SU-DHL-6 (cell line): ENCODE measurements at regions not wholly inside any gene's neighbourhood (a gene's known extent, or its start where the extent isn't known, plus 50 kb on each side); places are given as distances from the start of the nearest gene placed in this dataset.

Experiments
- H2AFZ ChIP-seq: fragments of 200-600 bp; sonication (generic); 2 replicates; pipeline ENCODE4 v1.6.1; 2014; ENCODE audit warnings: low read depth, mild to moderate bottlenecking, moderate library complexity, mixed read lengths, antibody characterized with exemption, low read length; ENCODE audit not compliant: severe bottlenecking
- H3F3A ChIP-seq: fragments of 200-600 bp; shearing (Covaris generic); 2 replicates; pipeline ENCODE4 v1.6.0; 2016; ENCODE audit warnings: antibody characterized with exemption, mild to moderate bottlenecking; ENCODE audit not compliant: insufficient read depth
- H3K27ac ChIP-seq: fragments of 200-600 bp; sonication (generic); 2 replicates; pipeline ENCODE4 v1.5.1; 2016; ENCODE audit warnings: low read depth, mild to moderate bottlenecking, low read length, moderate library complexity, mixed read lengths
- H3K27me3 ChIP-seq: fragments of 200-600 bp; sonication (generic), shearing (Covaris generic); 2 replicates; pipeline ENCODE4 v1.6.0; 2014; ENCODE audit warnings: mild to moderate bottlenecking, low read length
- H3K36me3 ChIP-seq: fragments of 200-600 bp; sonication (generic); 2 replicates; pipeline ENCODE4 v1.6.1; 2014; ENCODE audit warnings: mild to moderate bottlenecking, low read length, mixed read lengths
- H3K4me2 ChIP-seq: fragments of 300-600, 200-600 bp; shearing (Covaris generic), sonication (generic); 2 replicates; pipeline ENCODE4 v1.6.0; 2014; ENCODE audit warnings: low read length, low read depth, mild to moderate bottlenecking; ENCODE audit not compliant: poor library complexity, severe bottlenecking
- H3K4me3 ChIP-seq: fragments of 200-600 bp; sonication (generic); 2 replicates; pipeline ENCODE4 v1.5.1; 2014; ENCODE audit warnings: antibody characterized with exemption, low read length, mild to moderate bottlenecking, mixed read lengths; ENCODE audit not compliant: insufficient read depth, poor library complexity, severe bottlenecking
- H3K79me2 ChIP-seq: fragments of 200-600 bp; sonication (generic); 2 replicates; pipeline ENCODE4 v1.6.1; 2014; ENCODE audit warnings: mild to moderate bottlenecking, low read length, moderate library complexity; ENCODE audit not compliant: insufficient read depth
- H3K9ac ChIP-seq: fragments of 200-600 bp; sonication (generic); 2 replicates; pipeline ENCODE4 v1.7.0; 2014; ENCODE audit warnings: mild to moderate bottlenecking, low read length
- H3K9me2 ChIP-seq: fragments of 200-600 bp; sonication (generic); replicated peaks from 2 replicates; pipeline ENCODE4 v1.6.1; 2014; ENCODE audit warnings: low read length; ENCODE audit not compliant: insufficient read depth
- H3K9me3 ChIP-seq: fragments of 200-600 bp; sonication (generic); 2 replicates; pipeline ENCODE4 v1.6.1; 2014; ENCODE audit warnings: low read length, mixed read lengths; ENCODE audit not compliant: insufficient read depth
- H4K20me1 ChIP-seq: fragments of 200-600 bp; sonication (generic); 2 replicates; pipeline ENCODE4 v1.6.1; 2014; ENCODE audit warnings: low read depth, mild to moderate bottlenecking, antibody characterized with exemption, low read length, moderate library complexity, mixed read lengths
- CTCF ChIP-seq: fragments of 200-600 bp; sonication (generic); IDR thresholded peaks from one replicate; pipeline ENCODE4 v1.5.1; 2017; ENCODE audit warnings: antibody characterized with exemption, mild to moderate bottlenecking, low read length, moderate library complexity; ENCODE audit not compliant: insufficient read depth, poor library complexity, severe bottlenecking
- EZH2phosphoT487 ChIP-seq: fragments of 200-600 bp; sonication (generic), shearing (Covaris generic); conservative IDR thresholded peaks from 2 replicates; pipeline ENCODE4 v1.6.1; 2018; ENCODE audit warnings: mild to moderate bottlenecking, antibody characterized with exemption, low read length, moderate library complexity, mixed read lengths

- H3K27ac ChIP-seq: 0 out of 2 replicates have a peak overlapping the region, but pooled peaks have one; percentile 20
- H3K9me2 ChIP-seq: no peaks in the 10 kb centered on the region
- H4K20me1 ChIP-seq: no peaks in the 10 kb centered on the region
- H3K4me3 ChIP-seq: peak overlapping the region; percentile 77
- H3K36me3 ChIP-seq: no peaks in the 10 kb centered on the region
- peak overlapping the region; percentile 76 for H2AFZ ChIP-seq
- H3K4me2 ChIP-seq: peak overlapping the region; percentile 77
- H3K9me3 ChIP-seq: no peaks in the 10 kb centered on the region
- H3K79me2 ChIP-seq: peaks cover 2% of the 10 kb centered on the region; the same call in 1 of the 2 replicates
- H3K27me3 ChIP-seq: no peaks in the 10 kb centered on the region
- TF ChIP-seq CTCF: no peak
- TF ChIP-seq EZH2phosphoT487: no peak
- H3K9ac ChIP-seq: peak overlapping the region; percentile 71
- no peaks in the 10 kb centered on the region for H3F3A ChIP-seq
Measured at GRCh38 chrX:2608638-2609430, 82.3 kb upstream of the CD99 start.

- Histone ChIP-seq H3K9ac (no peak overlapping the region), H3K4me3 (no peak overlapping the region), H3K36me3 (no peaks in the 10 kb centered on the region), H3K9me2 (no peaks in the 10 kb centered on the region), H3F3A (no peaks in the 10 kb centered on the region), H3K4me2 (no peak overlapping the region), H3K9me3 (no peaks in the 10 kb centered on the region), H4K20me1 (no peaks in the 10 kb centered on the region), H3K27ac (no peak overlapping the region), H2AFZ (no peak overlapping the region), H3K79me2 (peaks cover 2% of the 10 kb centered on the region; the same call in 1 of the 2 replicates), H3K27me3 (no peaks in the 10 kb centered on the region)
- TF ChIP-seq EZH2phosphoT487 (no peak), CTCF (no peak)
Measured at GRCh38 chrX:2607113-2607512, 84.0 kb upstream of the CD99 start.

- no peak overlapping the region for H3K4me3 ChIP-seq
- H3K27ac ChIP-seq: no peak overlapping the region
- no peak overlapping the region for H3K9ac ChIP-seq
- no peaks in the 10 kb centered on the region for H3K36me3 ChIP-seq
- H3K4me2 ChIP-seq: no peak overlapping the region
- no peaks in the 10 kb centered on the region for H3K9me2 ChIP-seq
- no peaks in the 10 kb centered on the region for H4K20me1 ChIP-seq
- H2AFZ ChIP-seq: no peak overlapping the region
- H3K27me3 ChIP-seq: no peaks in the 10 kb centered on the region
- no peaks in the 10 kb centered on the region for H3K79me2 ChIP-seq
- H3F3A ChIP-seq: no peaks in the 10 kb centered on the region
- TF ChIP-seq CTCF (no peak), EZH2phosphoT487 (no peak)
- H3K9me3 ChIP-seq: no peaks in the 10 kb centered on the region
Measured at GRCh38 chrX:2600564-2600963, 90.5 kb upstream of the CD99 start.
